ENCODE measurements at regions not wholly inside any gene's neighbourhood (a gene's known extent, or its start where the extent isn't known, plus 50 kb on each side); places are given as distances from the start of the nearest gene placed in this dataset.
"Not testable (repeated sequence)": the region's sequence is repeated elsewhere in the genome, so short reads cannot be mapped to it uniquely, and the experiment has no call there.

DNA sequence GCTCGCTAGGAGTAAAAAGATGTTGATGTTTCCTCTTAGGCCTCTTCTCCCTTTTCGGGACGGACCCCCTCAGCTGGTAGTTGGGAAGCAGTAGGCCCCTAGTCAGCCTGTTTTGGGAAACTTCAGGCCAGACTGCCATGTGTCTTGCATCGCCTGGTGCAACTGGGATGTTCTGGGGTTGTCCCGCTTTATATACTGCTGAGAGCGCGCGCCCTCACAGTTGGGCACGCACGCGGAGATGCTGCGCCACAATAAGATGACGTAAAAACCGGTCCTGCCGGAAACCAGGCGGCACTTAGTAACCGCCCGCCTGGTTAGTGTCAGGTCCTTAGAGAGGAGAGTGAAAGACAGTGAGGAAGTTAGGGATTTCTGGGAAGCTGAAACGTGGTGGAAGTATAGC lies 231.3 kb upstream of the CT83 start:
- TF ChIP-seq, protein P1, sequence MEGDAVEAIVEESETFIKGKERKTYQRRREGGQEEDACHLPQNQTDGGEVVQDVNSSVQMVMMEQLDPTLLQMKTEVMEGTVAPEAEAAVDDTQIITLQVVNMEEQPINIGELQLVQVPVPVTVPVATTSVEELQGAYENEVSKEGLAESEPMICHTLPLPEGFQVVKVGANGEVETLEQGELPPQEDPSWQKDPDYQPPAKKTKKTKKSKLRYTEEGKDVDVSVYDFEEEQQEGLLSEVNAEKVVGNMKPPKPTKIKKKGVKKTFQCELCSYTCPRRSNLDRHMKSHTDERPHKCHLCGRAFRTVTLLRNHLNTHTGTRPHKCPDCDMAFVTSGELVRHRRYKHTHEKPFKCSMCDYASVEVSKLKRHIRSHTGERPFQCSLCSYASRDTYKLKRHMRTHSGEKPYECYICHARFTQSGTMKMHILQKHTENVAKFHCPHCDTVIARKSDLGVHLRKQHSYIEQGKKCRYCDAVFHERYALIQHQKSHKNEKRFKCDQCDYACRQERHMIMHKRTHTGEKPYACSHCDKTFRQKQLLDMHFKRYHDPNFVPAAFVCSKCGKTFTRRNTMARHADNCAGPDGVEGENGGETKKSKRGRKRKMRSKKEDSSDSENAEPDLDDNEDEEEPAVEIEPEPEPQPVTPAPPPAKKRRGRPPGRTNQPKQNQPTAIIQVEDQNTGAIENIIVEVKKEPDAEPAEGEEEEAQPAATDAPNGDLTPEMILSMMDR (conservative IDR thresholded peaks at IDR 0.05), result no peak
- Histone ChIP-seq H3K4ac (ENCODE audit: low read depth, low read length) (no peak overlapping the region), H2BK5ac (ENCODE audit: insufficient read length, low read length) (no peak overlapping the region), H3K79me1 (ENCODE audit: insufficient read depth, low read depth, low read length, poor library complexity, severe bottlenecking) (no peaks in the 10 kb centered on the region), H3T11ph (ENCODE audit: low read length) (no peak overlapping the region), H2BK15ac (ENCODE audit: low read depth, low read length) (no peak overlapping the region), H2BK12ac (ENCODE audit: insufficient read length, low read depth, low read length) (no peak overlapping the region), H4K5ac (ENCODE audit: insufficient read length, low read depth, low read length) (no peak overlapping the region), H3K18ac (ENCODE audit: insufficient read length, low read depth, low read length) (no peak overlapping the region), H4K20me1 (ENCODE audit: control insufficient read depth, insufficient read depth, insufficient read length) (no peaks in the 10 kb centered on the region), H3K4me1 (ENCODE audit: insufficient read depth, low read length) (no peaks in the 10 kb centered on the region), H2BK120ac (ENCODE audit: low read depth, low read length, poor library complexity, severe bottlenecking) (no peak overlapping the region), H2BK20ac (ENCODE audit: low read depth, low read length, poor library complexity, severe bottlenecking) (no peak overlapping the region), H4K8ac (replicated peaks; ENCODE audit: insufficient read length, low read depth, low read length) (no peak overlapping the region), H2AFZ (ENCODE audit: low read length) (no peak overlapping the region), H2AK5ac (ENCODE audit: insufficient read length, low read length) (no peak overlapping the region), H3K4me2 (ENCODE audit: insufficient read depth, insufficient read length, low read length) (no peak overlapping the region), H3K79me2 (ENCODE audit: insufficient read depth, low read length) (no peaks in the 10 kb centered on the region), H3K9me3 (ENCODE audit: control insufficient read depth, low read depth, low read length) (no peaks in the 10 kb centered on the region), H3K23ac (ENCODE audit: insufficient read length, low read depth, low read length) (no peak overlapping the region), H3K27ac (ENCODE audit: insufficient read length, low read depth, low read length) (no peak overlapping the region), H4K91ac (ENCODE audit: insufficient read length, low read depth, low read length) (no peak overlapping the region), H3K9ac (ENCODE audit: extremely low read depth, insufficient read length, low read length) (no peak overlapping the region), H3K27me3 (ENCODE audit: insufficient read depth, low read length) (no peaks in the 10 kb centered on the region), H3K56ac (ENCODE audit: insufficient read length, low read depth, low read length) (no peak overlapping the region), H3K23me2 (ENCODE audit: insufficient read length, low read depth, low read length, poor library complexity, severe bottlenecking) (no peaks in the 10 kb centered on the region), H3K14ac (ENCODE audit: insufficient read depth, low read length) (no peak overlapping the region)
- Mint-ChIP-seq H3K4me1 (no peaks in the 10 kb centered on the region), H3K27ac (no peak overlapping the region; a peak in 1 of 7 replicates), H3K4me3 (no peak overlapping the region), H3K36me3 (ENCODE audit: insufficient read depth in 1 of 3, low read depth in 3 of 3) (0 out of 7 replicates have a peak, but pooled peaks cover 0 to 1% (median 0%) of the 10 kb centered on the region in 3 experiments), H3K27me3 (ENCODE audit: low read depth) (no peaks in the 10 kb centered on the region), H3K9me3 (no peaks in the 10 kb centered on the region)
- no peak for DNase-seq
- WGBS (ENCODE audit: extremely low coverage, insufficient read length, low lambda C conversion rate), result no CpG with 5 or more reads among the region's 19 CpGs

DNA sequence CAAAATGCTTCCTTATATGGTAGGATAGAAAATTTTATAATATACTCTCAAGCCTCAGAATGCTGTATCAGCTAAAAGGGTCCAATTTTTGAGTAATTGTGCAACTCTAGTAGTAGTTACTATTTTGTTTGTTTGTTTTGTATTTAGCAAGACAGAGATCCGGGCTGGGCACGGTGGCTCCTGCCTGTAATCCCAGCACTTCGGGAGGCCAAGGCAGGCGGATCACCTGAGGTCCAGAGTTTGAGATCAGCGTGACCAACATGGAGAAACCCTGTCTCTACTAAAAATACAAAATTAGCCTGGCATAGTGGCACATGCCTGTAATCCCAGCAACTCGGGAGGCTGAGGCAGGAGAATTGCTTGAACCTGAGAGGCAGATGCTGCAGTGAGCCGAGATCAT lies 216.8 kb upstream of the CT83 start:
- not testable (repeated sequence) for H4K5ac ChIP-seq (ENCODE audit: insufficient read length, low read depth, low read length); H3K23ac ChIP-seq (ENCODE audit: insufficient read length, low read depth, low read length); H2BK120ac ChIP-seq (ENCODE audit: low read depth, low read length, poor library complexity, severe bottlenecking); DNase-seq; H3K14ac ChIP-seq (ENCODE audit: insufficient read depth, low read length); H3K4me3 Mint-ChIP-seq; H3K27ac Mint-ChIP-seq; H3K27me3 Mint-ChIP-seq (ENCODE audit: low read depth); H3K9me3 ChIP-seq (ENCODE audit: control insufficient read depth, low read depth, low read length); H2BK5ac ChIP-seq (ENCODE audit: insufficient read length, low read length); H3T11ph ChIP-seq (ENCODE audit: low read length); H3K36me3 Mint-ChIP-seq (ENCODE audit: insufficient read depth in 1 of 3, low read depth in 3 of 3); H2AFZ ChIP-seq (ENCODE audit: low read length); H2BK12ac ChIP-seq (ENCODE audit: insufficient read length, low read depth, low read length); H3K27ac ChIP-seq (ENCODE audit: insufficient read length, low read depth, low read length); H3K9ac ChIP-seq (ENCODE audit: extremely low read depth, insufficient read length, low read length); H2BK15ac ChIP-seq (ENCODE audit: low read depth, low read length); H3K4me2 ChIP-seq (ENCODE audit: insufficient read depth, insufficient read length, low read length); H3K27me3 ChIP-seq (ENCODE audit: insufficient read depth, low read length); H2AK5ac ChIP-seq (ENCODE audit: insufficient read length, low read length); H4K91ac ChIP-seq (ENCODE audit: insufficient read length, low read depth, low read length); H3K18ac ChIP-seq (ENCODE audit: insufficient read length, low read depth, low read length); H4K8ac ChIP-seq (replicated peaks; ENCODE audit: insufficient read length, low read depth, low read length); H2BK20ac ChIP-seq (ENCODE audit: low read depth, low read length, poor library complexity, severe bottlenecking); H3K56ac ChIP-seq (ENCODE audit: insufficient read length, low read depth, low read length); H3K4me1 Mint-ChIP-seq; H3K23me2 ChIP-seq (ENCODE audit: insufficient read length, low read depth, low read length, poor library complexity, severe bottlenecking); H3K79me1 ChIP-seq (ENCODE audit: insufficient read depth, low read depth, low read length, poor library complexity, severe bottlenecking); H3K79me2 ChIP-seq (ENCODE audit: insufficient read depth, low read length); H3K4ac ChIP-seq (ENCODE audit: low read depth, low read length); H3K4me1 ChIP-seq (ENCODE audit: insufficient read depth, low read length); H3K9me3 Mint-ChIP-seq; H4K20me1 ChIP-seq (ENCODE audit: control insufficient read depth, insufficient read depth, insufficient read length)
- no CpG with 5 or more reads among the region's 7 CpGs for WGBS (ENCODE audit: extremely low coverage, insufficient read length, low lambda C conversion rate)
